ENCODE measurements at regions not wholly inside any gene's neighbourhood (a gene's known extent, or its start where the extent isn't known, plus 50 kb on each side); places are given as distances from the start of the nearest gene placed in this dataset.

DNA sequence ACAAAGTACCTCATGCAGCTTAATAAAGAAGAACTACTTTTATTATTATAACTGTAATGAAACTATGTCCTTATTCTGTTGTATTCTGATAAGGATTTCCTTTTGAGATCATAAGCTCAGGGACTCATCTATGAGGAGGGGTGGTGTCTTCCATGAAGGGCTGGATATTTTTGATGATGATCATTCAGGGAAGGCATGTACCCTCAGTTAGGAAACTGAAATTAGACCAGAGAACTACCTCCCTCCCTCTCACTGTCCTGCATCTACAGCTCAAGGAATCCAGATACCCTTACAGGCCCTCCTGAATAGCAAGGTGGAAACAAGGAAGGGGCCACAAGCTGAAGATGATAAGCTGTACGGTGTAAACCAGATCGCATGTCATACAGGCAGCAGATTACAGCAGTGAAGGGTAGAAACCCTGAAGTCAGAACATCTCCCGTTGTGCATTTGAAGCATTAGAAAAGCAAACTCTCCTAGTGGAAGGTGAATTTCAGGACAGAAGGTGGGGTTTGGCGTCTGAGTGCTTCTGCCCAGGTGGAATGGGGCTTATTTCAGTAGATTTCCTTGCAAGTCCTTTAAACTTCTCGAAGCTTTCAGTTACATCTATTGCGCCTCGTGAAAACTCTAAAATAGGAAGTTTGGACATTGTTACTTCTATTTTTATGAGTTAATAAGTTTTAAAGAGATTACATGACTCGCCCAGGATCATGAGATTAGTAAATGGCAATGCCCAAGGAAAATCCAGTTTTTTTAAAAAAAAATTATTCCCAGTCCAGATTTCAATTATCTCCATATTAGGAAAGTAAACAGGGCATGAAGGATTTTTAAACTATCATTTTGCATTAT is 101.1 kb upstream of the HNRNPU start:
- TF ChIP-seq, protein P1, sequence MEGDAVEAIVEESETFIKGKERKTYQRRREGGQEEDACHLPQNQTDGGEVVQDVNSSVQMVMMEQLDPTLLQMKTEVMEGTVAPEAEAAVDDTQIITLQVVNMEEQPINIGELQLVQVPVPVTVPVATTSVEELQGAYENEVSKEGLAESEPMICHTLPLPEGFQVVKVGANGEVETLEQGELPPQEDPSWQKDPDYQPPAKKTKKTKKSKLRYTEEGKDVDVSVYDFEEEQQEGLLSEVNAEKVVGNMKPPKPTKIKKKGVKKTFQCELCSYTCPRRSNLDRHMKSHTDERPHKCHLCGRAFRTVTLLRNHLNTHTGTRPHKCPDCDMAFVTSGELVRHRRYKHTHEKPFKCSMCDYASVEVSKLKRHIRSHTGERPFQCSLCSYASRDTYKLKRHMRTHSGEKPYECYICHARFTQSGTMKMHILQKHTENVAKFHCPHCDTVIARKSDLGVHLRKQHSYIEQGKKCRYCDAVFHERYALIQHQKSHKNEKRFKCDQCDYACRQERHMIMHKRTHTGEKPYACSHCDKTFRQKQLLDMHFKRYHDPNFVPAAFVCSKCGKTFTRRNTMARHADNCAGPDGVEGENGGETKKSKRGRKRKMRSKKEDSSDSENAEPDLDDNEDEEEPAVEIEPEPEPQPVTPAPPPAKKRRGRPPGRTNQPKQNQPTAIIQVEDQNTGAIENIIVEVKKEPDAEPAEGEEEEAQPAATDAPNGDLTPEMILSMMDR (IDR thresholded peaks at IDR 0.05; ENCODE audit: borderline replicate concordance, extremely low read depth, insufficient read depth) = no peak
- Histone ChIP-seq H3K9ac (ENCODE audit: low read length in 3 of 3) (no peak overlapping the region), H3K27me3 (ENCODE audit: control insufficient read depth, insufficient read depth, low read length) (no peaks in the 10 kb centered on the region), H3K4me3 (ENCODE audit: low read length in 3 of 3) (no peak overlapping the region), H3K4me1 (ENCODE audit: control insufficient read depth in 2 of 3, insufficient read depth in 2 of 3, low read depth in 1 of 3, low read length in 3 of 3) (peaks cover 3 to 7% (median 6%) of the 10 kb centered on the region in 3 donors), H3K27ac (ENCODE audit: low read depth in 2 of 2, low read length in 2 of 2) (no peak overlapping the region), H3K36me3 (ENCODE audit: control insufficient read depth in 2 of 3, insufficient read depth in 3 of 3, low read length in 3 of 3) (no peaks in the 10 kb centered on the region), H3K9me3 (ENCODE audit: control insufficient read depth in 2 of 3, insufficient read depth in 1 of 3, low read length in 3 of 3) (no peaks in the 10 kb centered on the region)
- intact Hi-C loops (cut with DNase I) = no loop called here
- DNase-seq = no peak
- no peak for FAIRE-seq

DNA sequence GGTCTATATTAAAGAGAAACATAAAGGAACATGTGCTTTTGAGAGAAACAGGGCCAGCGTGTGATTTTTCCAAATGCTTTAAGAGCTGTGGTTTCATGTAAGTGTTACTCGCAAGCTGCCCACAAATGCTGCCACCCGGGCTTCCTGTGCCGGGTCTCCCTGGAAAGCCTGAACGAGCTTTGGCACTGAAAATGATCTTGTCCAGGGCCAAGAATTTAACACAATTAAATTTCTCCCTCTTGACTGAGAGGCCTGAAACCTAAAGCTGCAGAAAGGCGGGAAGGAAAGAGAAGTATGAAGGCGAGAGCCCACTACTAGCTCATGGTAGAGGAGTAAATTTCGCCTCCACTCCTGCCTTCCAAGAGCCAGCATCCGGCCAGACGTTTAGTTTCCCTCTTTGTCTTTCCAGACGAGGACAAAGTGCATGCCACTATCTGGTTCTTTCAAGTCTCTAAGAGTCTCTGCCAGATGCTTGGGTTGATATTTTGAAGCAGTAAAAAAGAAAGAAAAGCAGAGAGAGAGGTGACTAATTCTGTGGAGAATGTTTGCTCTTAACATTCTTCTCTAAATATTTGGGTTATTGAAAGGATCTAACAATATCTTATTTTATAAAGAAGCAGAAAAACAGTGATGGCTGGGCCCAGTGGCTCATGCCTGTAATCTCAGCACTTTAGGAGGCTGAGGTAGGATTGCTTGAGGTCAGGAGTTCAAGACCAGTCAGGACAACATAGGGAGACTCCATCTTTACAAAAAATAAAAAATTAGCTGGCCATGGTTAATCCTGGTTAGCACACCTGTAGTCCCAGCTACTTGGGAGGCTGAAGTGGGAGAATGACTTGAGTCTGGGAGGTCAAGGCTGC is 100.0 kb upstream of the HNRNPU start:
- FAIRE-seq (no peak), DNase-seq (peak in 2 of 5 donors; percentile 17 to 51)
- Histone ChIP-seq H3K36me3 (ENCODE audit: control insufficient read depth in 2 of 3, insufficient read depth in 3 of 3, low read length in 3 of 3) (no peaks in the 10 kb centered on the region), H3K4me1 (ENCODE audit: control insufficient read depth in 2 of 3, insufficient read depth in 2 of 3, low read depth in 1 of 3, low read length in 3 of 3) (peaks cover 3 to 7% (median 6%) of the 10 kb centered on the region in 3 donors), H3K9ac (ENCODE audit: low read length in 3 of 3) (peak overlapping the region in 1 of 3 donors; percentile 48), H3K27ac (ENCODE audit: low read depth in 2 of 2, low read length in 2 of 2) (no peak overlapping the region), H3K4me3 (ENCODE audit: low read length in 3 of 3) (peak overlapping the region in 1 of 3 donors; percentile 33), H3K27me3 (ENCODE audit: control insufficient read depth, insufficient read depth, low read length) (no peaks in the 10 kb centered on the region), H3K9me3 (ENCODE audit: control insufficient read depth in 2 of 3, insufficient read depth in 1 of 3, low read length in 3 of 3) (no peaks in the 10 kb centered on the region)
- intact Hi-C loops (cut with DNase I) = no loop called here
- TF ChIP-seq, protein P1 (IDR thresholded peaks at IDR 0.05; ENCODE audit: borderline replicate concordance, extremely low read depth, insufficient read depth) = no peak

DNA sequence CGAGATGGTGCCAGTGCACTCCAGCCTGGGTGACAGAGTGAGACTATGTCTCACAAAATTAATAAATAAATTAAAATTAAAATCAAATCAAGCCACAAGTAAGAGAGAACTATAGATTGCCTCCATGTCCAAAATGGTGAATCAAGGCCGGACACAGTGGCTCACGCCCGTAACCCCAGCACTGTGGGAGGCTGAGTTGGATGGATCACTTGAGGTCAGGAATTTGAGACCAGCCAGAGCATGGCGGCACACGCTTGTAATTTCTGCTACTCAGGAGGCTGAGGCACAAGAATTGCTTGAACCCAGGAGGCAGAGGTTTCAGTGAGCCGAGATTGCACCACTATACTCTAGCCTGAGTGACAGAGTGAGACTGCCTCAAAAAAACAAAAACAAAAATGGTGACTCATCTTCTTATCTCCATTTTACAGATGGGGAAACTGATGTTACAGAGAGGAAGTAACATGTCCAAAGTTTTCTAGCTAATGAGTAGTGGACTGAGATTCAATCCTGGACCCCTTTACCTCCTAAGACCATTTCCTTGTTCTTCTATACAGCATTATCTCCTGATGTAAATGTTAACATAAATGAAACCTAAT is 99.0 kb upstream of the HNRNPU start:
- Histone ChIP-seq H3K9me3 (ENCODE audit: control insufficient read depth in 2 of 3, insufficient read depth in 1 of 3, low read length in 3 of 3) (no peaks in the 10 kb centered on the region), H3K4me3 (ENCODE audit: low read length in 3 of 3) (no peak overlapping the region), H3K4me1 (ENCODE audit: control insufficient read depth in 2 of 3, insufficient read depth in 2 of 3, low read depth in 1 of 3, low read length in 3 of 3) (peaks cover 0 to 4% (median 0%) of the 10 kb centered on the region in 3 donors), H3K36me3 (ENCODE audit: control insufficient read depth in 2 of 3, insufficient read depth in 3 of 3, low read length in 3 of 3) (no peaks in the 10 kb centered on the region), H3K27me3 (ENCODE audit: control insufficient read depth, insufficient read depth, low read length) (no peaks in the 10 kb centered on the region), H3K9ac (ENCODE audit: low read length in 3 of 3) (no peak overlapping the region), H3K27ac (ENCODE audit: low read depth in 2 of 2, low read length in 2 of 2) (no peak overlapping the region)
- TF ChIP-seq, protein P1 (IDR thresholded peaks at IDR 0.05; ENCODE audit: borderline replicate concordance, extremely low read depth, insufficient read depth) = no peak
- intact Hi-C loops (cut with DNase I) = no loop called here
- no peak for FAIRE-seq
- DNase-seq = peak in 1 of 5 donors; percentile 21

Data from kidney (tissue), 13 donors.